GM23338 (cell line): ENCODE measurements at regions not wholly inside any gene's neighbourhood (a gene's known extent, or its start where the extent isn't known, plus 50 kb on each side); places are given as distances from the start of the nearest gene placed in this dataset.

Experiments used
- ATAC-seq: fragments of 200-7000 bp; cut with Tn5 transposase; 3 replicates; pipeline ENCODE4 v1.9.1; 2020
- DNase-seq: peaks from one replicate; pipeline ENCODE4 v3.0.0-alpha.2; 2015; ENCODE audit warnings: low spot score
- H2AFZ ChIP-seq: fragments of 200-600 bp; sonication (generic); 2 replicates; pipeline ENCODE4 v1.8.0; 2016; ENCODE audit warnings: antibody characterized with exemption, mild to moderate bottlenecking, moderate library complexity
- H3F3A ChIP-seq: fragments of 200-600 bp; sonication (generic); replicated peaks from 2 replicates; pipeline ENCODE4 v1.8.0; 2017; ENCODE audit warnings: antibody characterized with exemption, mixed run types, low read depth
- H3K27ac ChIP-seq: fragments of 200-600 bp; sonication (generic); 2 replicates; pipeline ENCODE4 v1.6.1; 2016; ENCODE audit warnings: low read depth
- H3K27me3 ChIP-seq: fragments of 200-600 bp; sonication (generic); 2 replicates; pipeline ENCODE4 v1.8.0; 2016; ENCODE audit warnings: mild to moderate bottlenecking, mixed run types, moderate library complexity; ENCODE audit not compliant: insufficient read depth
- H3K36me3 ChIP-seq: fragments of 200-600 bp; sonication (generic); 2 replicates; pipeline ENCODE4 v1.8.0; 2016; ENCODE audit warnings: mild to moderate bottlenecking; ENCODE audit not compliant: insufficient read depth
- H3K4me1 ChIP-seq: fragments of 200-600 bp; sonication (generic); 2 replicates; pipeline ENCODE4 v1.8.0; 2016; ENCODE audit warnings: mild to moderate bottlenecking, moderate library complexity; ENCODE audit not compliant: insufficient read depth
- H3K4me2 ChIP-seq: fragments of 200-600 bp; sonication (generic); 2 replicates; pipeline ENCODE4 v1.7.1; 2017; ENCODE audit warnings: mixed run types
- H3K4me3 ChIP-seq: fragments of 200-600 bp; sonication (generic); 2 replicates; pipeline ENCODE4 v1.6.1; 2016; ENCODE audit warnings: mixed run types
- H3K79me2 ChIP-seq: fragments of 200-600 bp; sonication (generic); replicated peaks from 2 replicates; pipeline ENCODE4 v1.8.0; 2017; ENCODE audit warnings: mild to moderate bottlenecking; ENCODE audit not compliant: insufficient read depth
- H3K9me2 ChIP-seq: fragments of 200-600 bp; sonication (generic); 2 replicates; pipeline ENCODE4 v1.8.0; 2017; ENCODE audit not compliant: insufficient read depth
- H4K20me1 ChIP-seq: fragments of 200-600 bp; sonication (generic); replicated peaks from 2 replicates; pipeline ENCODE4 v1.8.0; 2017; ENCODE audit warnings: mild to moderate bottlenecking; ENCODE audit not compliant: insufficient read depth
- H3K27ac Mint-ChIP-seq: 2 replicates; pipeline ENCODE4 v1.8.0; 2020; ENCODE audit warnings: inconsistent platforms, mild to moderate bottlenecking, moderate library complexity, mixed read lengths
- H3K27me3 Mint-ChIP-seq: 3 replicates; pipeline ENCODE4 v1.8.0; 2022; ENCODE audit warnings: low read depth, mild to moderate bottlenecking, moderate library complexity, mixed read lengths, inconsistent platforms; ENCODE audit not compliant: insufficient read depth, poor library complexity
- H3K36me3 Mint-ChIP-seq: 3 replicates; pipeline ENCODE4 v1.8.0; 2021; ENCODE audit warnings: low read depth, mild to moderate bottlenecking, inconsistent platforms, moderate library complexity, mixed read lengths
- H3K4me1 Mint-ChIP-seq: 3 replicates; pipeline ENCODE4 v1.8.0; 2020; ENCODE audit warnings: mild to moderate bottlenecking, inconsistent platforms, mixed read lengths
- H3K4me3 Mint-ChIP-seq: 3 replicates; pipeline ENCODE4 v1.8.0; 2021; ENCODE audit warnings: moderate library complexity, mild to moderate bottlenecking, inconsistent platforms, mixed read lengths
- H3K9me3 Mint-ChIP-seq: 3 replicates; pipeline ENCODE4 v1.8.0; 2020; ENCODE audit warnings: moderate library complexity, mild to moderate bottlenecking, inconsistent platforms, mixed read lengths
- CREB1 ChIP-seq: fragments of 250-450 bp; sonication (Bioruptor Pico); IDR thresholded peaks from 2 replicates; pipeline ENCODE4 v1.5.0; 2020; ENCODE audit warnings: low read depth, mild to moderate bottlenecking, moderate library complexity
- CTCF ChIP-seq, 2 experiments: fragments of 200-600 bp in 1 of 2; sonication (generic) in 1 of 2; conservative IDR thresholded peaks; 2 replicates each; pipeline versions ENCODE4 v1.5.1 to v1.6.1; 2016 to 2017; ENCODE audit warnings: antibody characterized with exemption in 2 of 2, low read depth in 2 of 2, mild to moderate bottlenecking in 2 of 2, moderate library complexity in 1 of 2
- ETS1 ChIP-seq: IDR thresholded peaks from 2 replicates; pipeline ENCODE4 v1.6.1; 2016; ENCODE audit warnings: antibody characterized with exemption
- EZH2 ChIP-seq: fragments of 200-600 bp; sonication (generic); IDR thresholded peaks from one replicate; pipeline ENCODE4 v1.8.0; 2017; ENCODE audit warnings: antibody characterized with exemption, mild to moderate bottlenecking, low read depth; ENCODE audit not compliant: unreplicated experiment
- JUNB ChIP-seq: IDR thresholded peaks from one replicate; pipeline ENCODE4 v1.6.1; 2016; ENCODE audit warnings: antibody characterized with exemption; ENCODE audit not compliant: unreplicated experiment
- NANOG ChIP-seq: IDR thresholded peaks from 2 replicates; pipeline ENCODE4 v1.6.1; 2016; ENCODE audit warnings: antibody characterized with exemption, borderline replicate concordance
- POLR2AphosphoS5 ChIP-seq: IDR thresholded peaks from 2 replicates; pipeline ENCODE4 v1.6.1; 2016; ENCODE audit warnings: antibody characterized with exemption, low read depth
- REST ChIP-seq: IDR thresholded peaks from one replicate; pipeline ENCODE4 v1.6.1; 2018; ENCODE audit warnings: antibody characterized with exemption; ENCODE audit not compliant: unreplicated experiment
- STAT1 ChIP-seq: IDR thresholded peaks from one replicate; pipeline ENCODE4 v1.6.1; 2016; ENCODE audit warnings: antibody characterized with exemption; ENCODE audit not compliant: unreplicated experiment
- ZNF114 ChIP-seq: fragments of 250-450 bp; sonication (Bioruptor Pico); IDR thresholded peaks from 2 replicates; pipeline ENCODE4 v1.5.0; 2020; ENCODE audit warnings: mild to moderate bottlenecking, moderate library complexity
- ZNF331 ChIP-seq: fragments of 250-450 bp; sonication (Bioruptor Pico); IDR thresholded peaks from 2 replicates; pipeline ENCODE4 v1.5.0; 2020; ENCODE audit warnings: low read depth, mild to moderate bottlenecking, moderate library complexity

GRCh38 chr5:25416960-25417359 lies 772.2 kb upstream of the CDH10 start (continued):
- TF ChIP-seq REST = no peak
- TF ChIP-seq ETS1 = no peak
- TF ChIP-seq ZNF331 (CRISPR knock-in tag) = no peak
- TF ChIP-seq NANOG = no peak
- TF ChIP-seq STAT1 = no peak
- TF ChIP-seq JUNB = no peak

GRCh38 chr5:25415970-25416369 lies 771.2 kb upstream of the CDH10 start:
- DNase-seq = no peak
- Histone ChIP-seq H3K4me2 (no peak overlapping the region), H3K79me2 (peaks cover 9% of the 10 kb centered on the region; the same call in 1 of the 2 replicates), H3F3A (peaks cover 10% of the 10 kb centered on the region; the same call in 1 of the 2 replicates), H3K4me1 (no peaks in the 10 kb centered on the region), H2AFZ (no peak overlapping the region), H3K27ac (no peak overlapping the region), H4K20me1 (peaks cover 21% of the 10 kb centered on the region), H3K4me3 (no peak overlapping the region), H3K36me3 (peaks cover 2% of the 10 kb centered on the region; the same call in 1 of the 2 replicates), H3K9me2 (no peaks in the 10 kb centered on the region), H3K27me3 (no peaks in the 10 kb centered on the region)
- peaks cover 27% of the 10 kb centered on the region for H3K36me3 Mint-ChIP-seq
- no peak for ATAC-seq
- H3K27me3 Mint-ChIP-seq = peaks cover 9% of the 10 kb centered on the region
- peaks cover 5% of the 10 kb centered on the region; the same call in 1 of the 3 replicates for H3K4me1 Mint-ChIP-seq
- no peak overlapping the region for H3K27ac Mint-ChIP-seq
- no peaks in the 10 kb centered on the region; the same call in 1 of the 3 replicates for H3K9me3 Mint-ChIP-seq
- H3K4me3 Mint-ChIP-seq = no peak overlapping the region
- no peak for TF ChIP-seq ZNF331 (CRISPR knock-in tag)
- peak; percentile 22; the same call in 1 of the 2 replicates for TF ChIP-seq POLR2AphosphoS5

GRCh38 chr5:25414742-25415141 lies 770.0 kb upstream of the CDH10 start:
- Mint-ChIP-seq H3K27ac (no peak overlapping the region), H3K4me1 (peaks cover 5% of the 10 kb centered on the region; the same call in 1 of the 3 replicates), H3K27me3 (peaks cover 9% of the 10 kb centered on the region), H3K9me3 (peaks cover under 1% of the 10 kb centered on the region), H3K36me3 (peaks cover 30% of the 10 kb centered on the region), H3K4me3 (no peak overlapping the region)
- ATAC-seq (no peak), DNase-seq (no peak)
- Histone ChIP-seq H4K20me1 (peaks cover 15% of the 10 kb centered on the region; the same call in 1 of the 2 replicates), H3K36me3 (peaks cover 3% of the 10 kb centered on the region; the same call in 1 of the 2 replicates), H3K27me3 (no peaks in the 10 kb centered on the region), H3K27ac (no peak overlapping the region), H3K4me3 (no peak overlapping the region), H3K9me2 (no peaks in the 10 kb centered on the region), H3F3A (peaks cover 5% of the 10 kb centered on the region; the same call in 1 of the 2 replicates), H3K79me2 (peaks cover 9% of the 10 kb centered on the region; the same call in 1 of the 2 replicates), H3K4me2 (no peak overlapping the region), H3K4me1 (no peaks in the 10 kb centered on the region), H2AFZ (no peak overlapping the region)
- TF ChIP-seq EZH2 = no peak
- TF ChIP-seq NANOG = no peak
- TF ChIP-seq ZNF331 (CRISPR knock-in tag) = no peak
- TF ChIP-seq STAT1 = no peak
- TF ChIP-seq CREB1 (CRISPR knock-in tag) = no peak
- TF ChIP-seq CTCF (conservative IDR thresholded peaks at IDR 0.05; ENCODE audit: low read depth in 2 of 2) = no peak
- no peak for TF ChIP-seq ZNF114
